BLaER1 treated with 17β-estradiol and CSF1 and Interleukin-3, amounts not matched to agents 10 nM and 100 nM (cell line): ENCODE measurements at regions not wholly inside any gene's neighbourhood (a gene's known extent, or its start where the extent isn't known, plus 50 kb on each side); places are given as distances from the start of the nearest gene placed in this dataset.
A peak's percentile ranks its signal among the peaks of the same experiment; 100 is the strongest.

Experiments
- H3K27ac ChIP-seq, 11 experiments: shearing (Covaris generic); formaldehyde crosslinking; 2 replicates each; pipeline ENCODE4 v1.8.1; 2022
- H3K27me3 ChIP-seq, 11 experiments: shearing (Covaris generic); formaldehyde crosslinking; 2 replicates each; pipeline ENCODE4 v1.8.1; 2022
- H3K36me3 ChIP-seq, 11 experiments: shearing (Covaris generic); formaldehyde crosslinking; 2 replicates each; pipeline ENCODE4 v1.8.1; 2022
- H3K4me1 ChIP-seq, 10 experiments: shearing (Covaris generic); formaldehyde crosslinking; 2 replicates each; pipeline ENCODE4 v1.8.1; 2022
- H3K4me2 ChIP-seq, 11 experiments: shearing (Covaris generic); formaldehyde crosslinking; 2 replicates each; pipeline ENCODE4 v1.8.1; 2022
- H3K4me3 ChIP-seq, 10 experiments: shearing (Covaris generic); formaldehyde crosslinking; 2 replicates each; pipeline ENCODE4 v1.8.1; 2022
- H3K9ac ChIP-seq, 11 experiments: shearing (Covaris generic); formaldehyde crosslinking; 2 replicates each; pipeline ENCODE4 v1.8.1; 2022
- H3K9me3 ChIP-seq, 11 experiments: shearing (Covaris generic); formaldehyde crosslinking; replicated peaks in 1 of 11; 2 replicates each; pipeline ENCODE4 v1.8.1; 2022
- H4K20me1 ChIP-seq, 11 experiments: shearing (Covaris generic); formaldehyde crosslinking; 2 replicates each; pipeline ENCODE4 v1.8.1; 2022
- Cebpa-rat ChIP-seq, 11 experiments: shearing (Covaris generic); IDR thresholded peaks; 2 replicates each; pipeline ENCODE4 v1.8.1; 2022

DNA sequence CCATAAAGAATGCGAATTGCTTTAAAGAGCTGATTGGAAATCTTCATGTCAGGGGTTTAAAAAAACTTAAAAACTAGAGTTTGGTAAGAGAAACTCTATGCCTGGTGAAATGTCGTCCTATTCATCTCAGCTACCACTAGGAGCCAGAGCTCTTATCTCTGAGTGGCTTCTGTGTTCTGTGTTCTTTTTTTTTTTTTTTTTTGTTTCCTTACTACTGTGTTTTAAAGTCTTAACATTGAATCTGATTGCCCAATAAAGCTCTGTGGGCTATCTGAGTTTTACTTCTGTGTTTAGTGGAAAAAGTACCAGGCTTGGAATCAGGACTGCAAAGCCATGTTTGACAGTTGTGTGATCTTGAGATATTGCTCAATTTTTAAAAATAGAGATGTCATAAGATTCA lies 494.8 kb downstream of the RIT2 start:
- H3K27ac ChIP-seq: no peak overlapping the region
- H3K27me3 ChIP-seq: no peaks in the 10 kb centered on the region
- TF ChIP-seq Cebpa-rat (IDR thresholded peaks at IDR 0.05): no peak
- H3K9me3 ChIP-seq: no peaks in the 10 kb centered on the region
- H3K4me3 ChIP-seq: no peak overlapping the region
- no peaks in the 10 kb centered on the region for H4K20me1 ChIP-seq
- no peaks in the 10 kb centered on the region for H3K4me1 ChIP-seq
- no peak overlapping the region for H3K4me2 ChIP-seq
- no peak overlapping the region for H3K9ac ChIP-seq
- H3K36me3 ChIP-seq: no peaks in the 10 kb centered on the region

DNA sequence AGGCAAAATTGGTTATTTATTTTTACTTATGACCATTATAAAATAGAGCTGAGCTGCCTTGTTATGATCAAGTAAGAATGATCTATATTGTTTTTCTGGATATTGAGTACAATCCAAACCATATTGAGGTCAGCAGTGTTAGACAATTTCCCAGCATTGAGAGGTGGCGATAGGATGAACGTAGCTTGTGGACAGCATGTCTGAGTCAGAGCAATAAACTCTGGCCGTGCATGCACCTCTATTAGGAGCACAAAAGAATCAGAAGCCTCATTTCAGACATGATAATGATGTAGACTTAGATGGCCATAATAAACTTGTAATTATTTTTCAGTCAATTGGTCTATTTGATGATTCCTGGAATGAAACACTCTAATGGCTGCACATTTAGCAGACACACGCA lies 491.6 kb downstream of the RIT2 start:
- H3K9me3 ChIP-seq: no peaks in the 10 kb centered on the region
- no peak overlapping the region for H3K4me3 ChIP-seq
- H3K4me1 ChIP-seq: no peaks in the 10 kb centered on the region
- no peak overlapping the region for H3K27ac ChIP-seq
- H3K9ac ChIP-seq: no peak overlapping the region
- no peaks in the 10 kb centered on the region for H3K36me3 ChIP-seq
- no peak overlapping the region for H3K4me2 ChIP-seq
- H4K20me1 ChIP-seq: no peaks in the 10 kb centered on the region
- TF ChIP-seq Cebpa-rat (IDR thresholded peaks at IDR 0.05): no peak
- no peaks in the 10 kb centered on the region for H3K27me3 ChIP-seq

DNA sequence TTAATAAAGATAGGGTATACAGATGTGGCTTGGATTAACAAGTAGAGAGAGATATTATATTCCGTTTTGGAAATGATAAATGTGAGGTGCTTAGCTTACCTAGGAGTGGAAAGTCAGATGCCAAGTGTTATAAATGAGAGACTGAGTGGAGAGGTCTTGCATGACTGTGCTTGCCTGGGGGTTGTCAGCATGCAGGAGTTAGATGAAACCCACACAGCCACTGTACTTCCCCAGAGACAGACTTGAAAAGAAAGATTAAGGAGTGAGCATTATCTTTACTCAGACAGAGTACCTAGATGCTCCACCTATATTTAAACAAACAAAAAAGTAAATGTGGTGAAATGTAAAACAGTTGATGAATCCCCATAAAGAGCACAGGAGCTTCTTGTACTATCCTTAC lies 482.7 kb downstream of the RIT2 start:
- peaks cover 0 to 15% (median 0%) of the 10 kb centered on the region in 10 experiments; a peak in 7 of 20 replicates for H3K4me1 ChIP-seq
- no peaks in the 10 kb centered on the region for H3K36me3 ChIP-seq
- H3K9me3 ChIP-seq: no peaks in the 10 kb centered on the region
- H3K27me3 ChIP-seq: no peaks in the 10 kb centered on the region
- no peak overlapping the region for H3K9ac ChIP-seq
- no peak for TF ChIP-seq Cebpa-rat (IDR thresholded peaks at IDR 0.05)
- H4K20me1 ChIP-seq: no peaks in the 10 kb centered on the region
- H3K27ac ChIP-seq: no peak overlapping the region
- peak overlapping the region in 1 of 11 experiments; percentile 14; a peak in 1 of 22 replicates for H3K4me2 ChIP-seq
- H3K4me3 ChIP-seq: no peak overlapping the region

DNA sequence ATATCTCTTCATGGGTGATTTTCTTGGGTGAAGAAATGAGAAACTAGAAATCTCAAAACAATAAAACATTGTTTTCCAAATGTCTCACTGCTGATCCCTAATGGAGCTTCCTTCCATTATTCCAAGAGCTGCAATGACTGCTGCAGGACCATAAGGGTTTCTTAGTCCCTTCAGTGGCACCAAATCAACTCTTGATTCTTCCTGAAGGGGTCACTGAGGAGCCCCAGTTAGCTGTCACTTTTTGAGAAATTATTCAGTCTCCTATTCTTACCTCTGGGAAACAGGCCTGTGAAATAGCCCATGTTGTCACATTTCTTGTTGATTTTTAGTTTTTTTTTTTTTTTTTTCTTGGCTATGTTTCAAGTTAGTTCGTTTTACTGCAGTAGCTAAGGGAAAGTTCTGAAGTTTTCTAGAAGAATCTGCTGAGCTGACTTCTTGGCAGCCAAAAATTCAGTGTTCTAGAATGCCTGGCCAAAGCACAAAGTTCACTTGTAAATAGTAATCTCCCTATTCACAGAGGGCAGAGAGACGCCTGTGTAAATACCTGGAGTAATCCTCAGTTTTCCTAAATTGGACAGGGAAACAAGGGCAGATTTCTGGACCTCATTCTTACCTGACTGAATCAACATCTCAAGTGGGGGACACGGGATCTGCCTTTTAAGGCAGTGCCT lies 480.0 kb downstream of the RIT2 start:
- TF ChIP-seq Cebpa-rat (IDR thresholded peaks at IDR 0.05): no peak
- Histone ChIP-seq H3K27me3 (no peaks in the 10 kb centered on the region), H3K27ac (no peak overlapping the region), H3K4me1 (peaks cover 0 to 15% (median 0%) of the 10 kb centered on the region in 10 experiments; a peak in 7 of 20 replicates), H3K9ac (no peak overlapping the region), H3K36me3 (no peaks in the 10 kb centered on the region), H3K4me2 (no peak overlapping the region), H3K9me3 (no peaks in the 10 kb centered on the region), H3K4me3 (no peak overlapping the region), H4K20me1 (no peaks in the 10 kb centered on the region)

DNA sequence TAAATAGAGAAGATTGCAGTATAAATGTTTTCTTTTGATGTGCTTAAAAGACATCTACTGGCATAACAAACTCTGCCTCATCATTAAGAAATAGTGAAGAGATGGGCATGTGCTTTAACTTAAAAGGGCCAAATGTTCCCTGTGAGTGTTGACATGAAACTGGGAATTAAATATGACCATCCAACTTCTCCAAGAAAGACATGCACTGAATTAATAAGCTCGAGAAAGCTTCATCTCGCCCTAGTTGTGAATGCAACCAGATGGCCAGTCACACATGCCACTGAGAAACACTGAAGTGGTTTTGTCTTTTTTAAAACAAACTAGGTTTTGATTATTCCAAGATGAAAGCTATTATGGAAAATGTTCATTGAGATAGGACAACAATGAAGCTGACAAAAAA lies 479.2 kb downstream of the RIT2 start:
- Histone ChIP-seq H3K27me3 (no peaks in the 10 kb centered on the region), H3K4me2 (no peak overlapping the region), H3K9me3 (no peaks in the 10 kb centered on the region), H3K4me3 (no peak overlapping the region), H3K9ac (no peak overlapping the region), H3K27ac (no peak overlapping the region), H4K20me1 (no peaks in the 10 kb centered on the region), H3K4me1 (peaks cover 0 to 15% (median 0%) of the 10 kb centered on the region in 10 experiments; a peak in 7 of 20 replicates), H3K36me3 (no peaks in the 10 kb centered on the region)
- no peak for TF ChIP-seq Cebpa-rat (IDR thresholded peaks at IDR 0.05)

DNA sequence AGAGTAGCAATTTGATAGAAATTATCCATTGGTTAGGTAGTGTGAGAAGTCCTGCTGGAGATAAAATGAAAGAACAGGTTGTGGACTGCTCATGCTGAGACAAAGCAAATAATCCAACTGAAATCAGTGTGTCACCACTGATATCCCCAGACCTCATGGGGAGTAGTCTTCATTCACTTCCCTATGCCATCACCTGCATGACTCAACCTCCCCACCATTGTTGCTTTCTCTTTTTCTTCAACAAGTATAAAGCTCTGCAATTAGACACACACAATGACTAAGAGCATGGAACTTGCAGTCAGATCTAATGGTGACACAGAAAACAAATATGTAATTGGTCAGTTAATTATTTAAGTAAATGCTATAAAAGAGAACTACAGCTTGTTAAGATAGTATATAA lies 475.3 kb downstream of the RIT2 start:
- Histone ChIP-seq H3K27me3 (no peaks in the 10 kb centered on the region), H3K36me3 (no peaks in the 10 kb centered on the region), H3K27ac (no peak overlapping the region)

DNA sequence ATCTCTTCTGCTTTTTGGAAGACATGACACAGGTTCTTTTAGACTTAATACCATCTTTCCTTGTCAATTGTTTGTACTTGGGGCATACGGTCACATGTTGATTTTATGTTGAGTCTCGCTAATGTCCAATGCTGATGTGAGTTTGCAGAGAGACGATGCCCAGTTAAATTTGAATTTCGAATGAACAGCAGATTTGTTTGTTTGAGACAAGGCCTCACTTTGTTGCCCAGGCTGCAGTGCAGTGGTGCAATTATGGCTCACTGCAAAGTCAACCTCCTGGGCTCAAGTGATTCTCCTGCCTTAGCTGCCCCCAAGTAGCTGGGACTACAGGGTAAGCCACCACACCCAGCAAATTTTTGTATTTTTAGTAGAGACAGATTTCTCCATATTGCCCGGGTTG lies 473.5 kb downstream of the RIT2 start:
- Histone ChIP-seq H3K4me1 (no peaks in the 10 kb centered on the region), H3K27me3 (no peaks in the 10 kb centered on the region), H3K4me2 (no peak overlapping the region), H3K4me3 (no peak overlapping the region), H4K20me1 (no peaks in the 10 kb centered on the region), H3K9me3 (no peaks in the 10 kb centered on the region), H3K36me3 (no peaks in the 10 kb centered on the region), H3K27ac (no peak overlapping the region), H3K9ac (no peak overlapping the region)
- TF ChIP-seq Cebpa-rat (IDR thresholded peaks at IDR 0.05): no peak

More for the DNA sequence above, 475.3 kb downstream of the RIT2 start:
- Histone ChIP-seq H3K4me2 (no peak overlapping the region), H3K9me3 (no peaks in the 10 kb centered on the region), H3K9ac (no peak overlapping the region), H3K4me1 (no peaks in the 10 kb centered on the region), H4K20me1 (no peaks in the 10 kb centered on the region), H3K4me3 (no peak overlapping the region)
- no peak for TF ChIP-seq Cebpa-rat (IDR thresholded peaks at IDR 0.05)

DNA sequence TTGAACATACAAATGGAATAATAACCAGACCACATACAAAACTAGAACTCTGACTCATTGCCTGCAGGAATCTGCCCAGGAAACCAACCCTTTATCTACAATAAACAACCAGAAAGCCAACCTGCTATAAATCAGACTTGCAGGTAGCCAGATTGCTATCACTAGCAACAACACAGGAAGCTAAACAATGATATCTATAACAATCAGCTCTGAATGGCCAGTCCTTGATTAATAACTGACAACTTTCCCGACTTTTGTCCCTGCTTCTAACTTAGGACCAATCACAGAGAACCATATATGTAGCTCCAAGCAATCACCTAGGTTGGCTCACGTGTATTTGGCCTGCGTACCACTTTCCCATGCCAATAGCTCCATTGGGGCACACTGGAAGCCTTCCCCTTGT lies 470.8 kb downstream of the RIT2 start:
- no peaks in the 10 kb centered on the region for H3K9me3 ChIP-seq
- no peaks in the 10 kb centered on the region for H3K27me3 ChIP-seq
- H3K4me2 ChIP-seq: no peak overlapping the region

DNA sequence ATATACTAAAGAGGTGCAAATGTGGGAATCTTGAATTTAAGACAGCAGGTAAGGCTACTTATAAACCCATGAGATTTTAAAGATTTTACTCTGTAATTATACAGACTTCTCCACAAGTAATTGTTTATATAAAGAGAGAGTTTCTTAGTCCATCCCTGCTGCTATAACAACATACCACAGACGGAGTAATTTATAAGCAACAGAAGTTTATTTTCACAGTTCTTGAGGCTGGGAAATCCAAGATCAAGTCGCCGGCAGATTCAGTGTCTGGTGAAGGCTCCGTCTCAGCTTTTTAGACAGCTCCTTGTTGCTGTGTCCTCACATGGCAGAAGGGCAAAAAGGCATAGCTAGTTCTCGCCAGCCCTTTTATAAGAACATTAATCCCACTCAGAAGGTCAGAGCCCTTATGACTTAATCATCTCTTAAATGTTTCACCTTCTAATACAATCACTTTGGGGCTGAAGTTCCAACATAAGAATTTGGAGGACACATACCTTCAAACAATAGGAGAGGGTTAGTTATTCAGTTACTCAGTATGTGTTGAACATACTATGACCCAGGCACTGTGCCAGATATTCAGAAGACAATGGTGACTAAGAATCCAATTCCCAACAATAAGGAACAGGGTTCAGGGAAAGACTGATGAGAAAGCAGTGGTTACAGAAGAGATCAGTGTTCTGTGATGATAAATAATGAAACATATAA lies 466.0 kb downstream of the RIT2 start:
- H4K20me1 ChIP-seq: no peaks in the 10 kb centered on the region
- no peak overlapping the region for H3K4me3 ChIP-seq
- H3K27ac ChIP-seq: no peak overlapping the region
- H3K36me3 ChIP-seq: no peaks in the 10 kb centered on the region
- no peak overlapping the region for H3K4me2 ChIP-seq
- TF ChIP-seq Cebpa-rat (IDR thresholded peaks at IDR 0.05): no peak
- no peak overlapping the region for H3K9ac ChIP-seq
- H3K4me1 ChIP-seq: peaks cover 0 to 7% (median 0%) of the 10 kb centered on the region in 10 experiments; a peak in 4 of 20 replicates
- peaks cover 0 to 8% (median 3%) of the 10 kb centered on the region in 11 experiments; a peak in 6 of 22 replicates for H3K9me3 ChIP-seq
- no peaks in the 10 kb centered on the region for H3K27me3 ChIP-seq

More for the DNA sequence above, 470.8 kb downstream of the RIT2 start:
- Histone ChIP-seq H3K27ac (no peak overlapping the region), H4K20me1 (no peaks in the 10 kb centered on the region), H3K9ac (no peak overlapping the region), H3K4me3 (no peak overlapping the region), H3K4me1 (no peaks in the 10 kb centered on the region), H3K36me3 (no peaks in the 10 kb centered on the region)
- no peak for TF ChIP-seq Cebpa-rat (IDR thresholded peaks at IDR 0.05)
